Astrocyte (in vitro differentiated cells and primary cell): ENCODE measurements at regions not wholly inside any gene's neighbourhood (a gene's known extent, or its start where the extent isn't known, plus 50 kb on each side); places are given as distances from the start of the nearest gene placed in this dataset.

Experiments used
- EZH2 ChIP-seq: IDR thresholded peaks from 2 replicates; pipeline ENCODE4 v1.6.1; 2012; ENCODE audit warnings: mild to moderate bottlenecking, low read length, inconsistent platforms; ENCODE audit not compliant: insufficient read depth
- TF ChIP-seq, protein P1 (sequence below): IDR thresholded peaks from 2 replicates; pipeline ENCODE4 v1.5.1; 2011; ENCODE audit warnings: low read depth, mild to moderate bottlenecking, inconsistent platforms, low read length, moderate library complexity; ENCODE audit not compliant: insufficient read depth

DNA sequence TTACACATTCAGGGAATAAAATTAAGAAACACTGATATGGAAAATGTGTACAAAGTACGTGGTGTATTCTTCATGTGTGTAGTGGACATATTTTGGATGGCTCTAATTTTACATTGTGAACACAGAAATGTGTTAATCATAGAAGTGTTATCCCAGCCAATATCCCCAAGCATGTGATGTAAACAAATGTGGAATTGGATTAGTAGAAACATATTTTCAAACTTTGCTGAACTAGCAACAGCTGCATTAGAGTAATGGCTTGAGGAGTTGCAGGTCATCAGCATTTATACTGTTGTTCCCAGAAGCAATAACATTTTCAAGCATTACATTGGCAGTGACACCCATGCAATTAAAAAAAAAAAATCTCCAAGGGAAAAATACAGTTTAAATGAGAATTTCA lies 600.6 kb downstream of the SLITRK1 start:
- TF ChIP-seq, protein P1, sequence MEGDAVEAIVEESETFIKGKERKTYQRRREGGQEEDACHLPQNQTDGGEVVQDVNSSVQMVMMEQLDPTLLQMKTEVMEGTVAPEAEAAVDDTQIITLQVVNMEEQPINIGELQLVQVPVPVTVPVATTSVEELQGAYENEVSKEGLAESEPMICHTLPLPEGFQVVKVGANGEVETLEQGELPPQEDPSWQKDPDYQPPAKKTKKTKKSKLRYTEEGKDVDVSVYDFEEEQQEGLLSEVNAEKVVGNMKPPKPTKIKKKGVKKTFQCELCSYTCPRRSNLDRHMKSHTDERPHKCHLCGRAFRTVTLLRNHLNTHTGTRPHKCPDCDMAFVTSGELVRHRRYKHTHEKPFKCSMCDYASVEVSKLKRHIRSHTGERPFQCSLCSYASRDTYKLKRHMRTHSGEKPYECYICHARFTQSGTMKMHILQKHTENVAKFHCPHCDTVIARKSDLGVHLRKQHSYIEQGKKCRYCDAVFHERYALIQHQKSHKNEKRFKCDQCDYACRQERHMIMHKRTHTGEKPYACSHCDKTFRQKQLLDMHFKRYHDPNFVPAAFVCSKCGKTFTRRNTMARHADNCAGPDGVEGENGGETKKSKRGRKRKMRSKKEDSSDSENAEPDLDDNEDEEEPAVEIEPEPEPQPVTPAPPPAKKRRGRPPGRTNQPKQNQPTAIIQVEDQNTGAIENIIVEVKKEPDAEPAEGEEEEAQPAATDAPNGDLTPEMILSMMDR = no peak
- TF ChIP-seq EZH2 = no peak
